HG02943 (cell line): ENCODE measurements at regions not wholly inside any gene's neighbourhood (a gene's known extent, or its start where the extent isn't known, plus 50 kb on each side); places are given as distances from the start of the nearest gene placed in this dataset.
"Not testable (repeated sequence)": the region's sequence is repeated elsewhere in the genome, so short reads cannot be mapped to it uniquely, and the experiment has no call there.

Experiments used
- ATAC-seq: cut with Tn5 transposase; IDR thresholded peaks from one replicate; pipeline ENCODE4 v1.9.1; 2021; ENCODE audit warnings: mild to moderate bottlenecking, low read depth, moderate library complexity; ENCODE audit not compliant: unreplicated experiment

GRCh38 chr3:102032491-102033383 lies 183.4 kb downstream of the NFKBIZ start:
- no peak for ATAC-seq

- ATAC-seq, result no peak
These were observed 185.5 kb downstream of the NFKBIZ start for GRCh38 chr3:102034639-102035451.

GRCh38 chr3:102036017-102036416 lies 186.7 kb downstream of the NFKBIZ start:
- ATAC-seq, result peak; percentile 47

- no peak for ATAC-seq
These were observed 187.2 kb downstream of the NFKBIZ start for GRCh38 chr3:102036472-102036871.

GRCh38 chr3:102037209-102037608 lies 187.9 kb downstream of the NFKBIZ start:
- ATAC-seq, result no peak

- no peak for ATAC-seq
These were observed 188.5 kb downstream of the NFKBIZ start for GRCh38 chr3:102037791-102038190.

GRCh38 chr3:102038477-102039142 lies 189.3 kb downstream of the NFKBIZ start:
- peak; percentile 81 for ATAC-seq

GRCh38 chr3:102040144-102040543 lies 190.8 kb downstream of the NFKBIZ start:
- not testable (repeated sequence) for ATAC-seq

- no peak for ATAC-seq
These were observed 204.2 kb downstream of the NFKBIZ start for GRCh38 chr3:102053375-102053989.

GRCh38 chr3:102054543-102055080 lies 205.3 kb downstream of the NFKBIZ start:
- no peak for ATAC-seq

GRCh38 chr3:102057781-102058421 lies 208.6 kb downstream of the NFKBIZ start:
- ATAC-seq, result peak; percentile 63

GRCh38 chr3:102059145-102059943 lies 210.0 kb downstream of the NFKBIZ start:
- peak; percentile 65 for ATAC-seq

- no peak for ATAC-seq
These were observed 211.5 kb downstream of the NFKBIZ start for GRCh38 chr3:102060814-102061213.

- ATAC-seq, result no peak
These were observed 214.3 kb downstream of the NFKBIZ start for GRCh38 chr3:102063572-102063971.

- ATAC-seq, result no peak
These were observed 217.2 kb downstream of the NFKBIZ start for GRCh38 chr3:102066470-102066869.

- no peak for ATAC-seq
These were observed 219.0 kb downstream of the NFKBIZ start for GRCh38 chr3:102068327-102068726.

- no peak for ATAC-seq
These were observed 219.4 kb downstream of the NFKBIZ start for GRCh38 chr3:102068736-102069135.

- ATAC-seq, result no peak
These were observed 219.9 kb downstream of the NFKBIZ start for GRCh38 chr3:102069211-102069662.

GRCh38 chr3:102074946-102075345 lies 225.6 kb downstream of the NFKBIZ start:
- no peak for ATAC-seq
